Immature natural killer cell (primary cell): ENCODE measurements at regions not wholly inside any gene's neighbourhood (a gene's known extent, or its start where the extent isn't known, plus 50 kb on each side); places are given as distances from the start of the nearest gene placed in this dataset.

Experiments used
- DNase-seq, 3 donors: peaks; one replicate each; pipeline ENCODE4 v3.0.0; 2022; ENCODE audit warnings: mixed read lengths in 1 of 3
- H3K27ac Mint-ChIP-seq, 6 donors: one replicate each; pipeline ENCODE4 v1.8.0; 2020; ENCODE audit warnings: mixed read lengths in 6 of 6, mild to moderate bottlenecking in 5 of 6, inconsistent platforms in 4 of 6, moderate library complexity in 3 of 6
- H3K27me3 Mint-ChIP-seq, 3 donors: one replicate each; pipeline ENCODE4 v1.8.0; 2020 to 2021; ENCODE audit warnings: low read depth in 3 of 3, mild to moderate bottlenecking in 3 of 3, mixed read lengths in 3 of 3, moderate library complexity in 3 of 3, inconsistent platforms in 1 of 3
- H3K36me3 Mint-ChIP-seq, 3 donors: one replicate each; pipeline ENCODE4 v1.8.0; 2020; ENCODE audit warnings: mixed read lengths in 3 of 3, inconsistent platforms in 2 of 3, mild to moderate bottlenecking in 2 of 3
- H3K4me1 Mint-ChIP-seq, 2 donors: one replicate each; pipeline ENCODE4 v1.8.0; 2020; ENCODE audit warnings: inconsistent platforms in 2 of 2, mild to moderate bottlenecking in 2 of 2, mixed read lengths in 2 of 2, moderate library complexity in 1 of 2
- H3K4me3 Mint-ChIP-seq, 5 donors: one replicate each; pipeline ENCODE4 v1.8.0; 2020; ENCODE audit warnings: mild to moderate bottlenecking in 5 of 5, mixed read lengths in 5 of 5, inconsistent platforms in 3 of 5, moderate library complexity in 3 of 5
- H3K9me3 Mint-ChIP-seq, 6 donors: one replicate each; pipeline ENCODE4 v1.8.0; 2020; ENCODE audit warnings: mild to moderate bottlenecking in 6 of 6, mixed read lengths in 6 of 6, inconsistent platforms in 4 of 6, moderate library complexity in 3 of 6

GRCh38 chr12:111171832-111172231 is 197.1 kb downstream of the PHETA1 start:
- H3K4me1 Mint-ChIP-seq, result no peaks in the 10 kb centered on the region
- peaks cover 1 to 12% (median 10%) of the 10 kb centered on the region in 3 donors for H3K27me3 Mint-ChIP-seq
- DNase-seq, result no peak
- H3K9me3 Mint-ChIP-seq, result no peaks in the 10 kb centered on the region
- no peak overlapping the region for H3K27ac Mint-ChIP-seq
- no peak overlapping the region for H3K4me3 Mint-ChIP-seq
- no peaks in the 10 kb centered on the region for H3K36me3 Mint-ChIP-seq

- Mint-ChIP-seq H3K36me3 (no peaks in the 10 kb centered on the region), H3K4me3 (no peak overlapping the region)
Observed at GRCh38 chr12:111171345-111171744, 197.6 kb downstream of the PHETA1 start.

GRCh38 chr12:111170543-111170942 is 198.4 kb downstream of the PHETA1 start:
- DNase-seq, result no peak
- Mint-ChIP-seq H3K27ac (no peak overlapping the region), H3K4me3 (no peak overlapping the region), H3K36me3 (no peaks in the 10 kb centered on the region), H3K27me3 (peaks cover 1 to 12% (median 10%) of the 10 kb centered on the region in 3 donors), H3K4me1 (no peaks in the 10 kb centered on the region), H3K9me3 (no peaks in the 10 kb centered on the region)

More at GRCh38 chr12:111171345-111171744, 197.6 kb downstream of the PHETA1 start:
- Mint-ChIP-seq H3K27ac (no peak overlapping the region), H3K27me3 (peaks cover 1 to 12% (median 10%) of the 10 kb centered on the region in 3 donors), H3K9me3 (no peaks in the 10 kb centered on the region), H3K4me1 (no peaks in the 10 kb centered on the region)
- no peak for DNase-seq

GRCh38 chr12:111169456-111169855 is 199.4 kb downstream of the PHETA1 start:
- Mint-ChIP-seq H3K27ac (no peak overlapping the region), H3K4me1 (no peaks in the 10 kb centered on the region), H3K4me3 (no peak overlapping the region), H3K9me3 (no peaks in the 10 kb centered on the region), H3K36me3 (no peaks in the 10 kb centered on the region), H3K27me3 (peaks cover 1 to 12% (median 8%) of the 10 kb centered on the region in 3 donors)
- no peak for DNase-seq

GRCh38 chr12:111169032-111169431 is 199.9 kb downstream of the PHETA1 start:
- H3K4me1 Mint-ChIP-seq, result no peaks in the 10 kb centered on the region
- H3K36me3 Mint-ChIP-seq, result no peaks in the 10 kb centered on the region
- DNase-seq, result no peak
- no peaks in the 10 kb centered on the region for H3K9me3 Mint-ChIP-seq
- H3K27ac Mint-ChIP-seq, result no peak overlapping the region
- peaks cover 1 to 12% (median 8%) of the 10 kb centered on the region in 3 donors for H3K27me3 Mint-ChIP-seq
- H3K4me3 Mint-ChIP-seq, result no peak overlapping the region

GRCh38 chr12:111168009-111168900 is 200.6 kb downstream of the PHETA1 start:
- no peaks in the 10 kb centered on the region for H3K9me3 Mint-ChIP-seq
- H3K36me3 Mint-ChIP-seq, result no peaks in the 10 kb centered on the region
- peaks cover 1 to 14% (median 12%) of the 10 kb centered on the region in 3 donors for H3K27me3 Mint-ChIP-seq
- H3K4me3 Mint-ChIP-seq, result no peak overlapping the region
- no peak overlapping the region for H3K27ac Mint-ChIP-seq
- no peak for DNase-seq
- no peaks in the 10 kb centered on the region for H3K4me1 Mint-ChIP-seq

- Mint-ChIP-seq H3K4me3 (no peak overlapping the region), H3K27me3 (peaks cover under 1 to 13% (median 13%) of the 10 kb centered on the region in 3 donors), H3K9me3 (no peaks in the 10 kb centered on the region), H3K36me3 (no peaks in the 10 kb centered on the region), H3K27ac (no peak overlapping the region), H3K4me1 (no peaks in the 10 kb centered on the region)
- DNase-seq, result no peak
Observed at GRCh38 chr12:111166779-111167540, 201.9 kb downstream of the PHETA1 start.

- Mint-ChIP-seq H3K4me3 (no peak overlapping the region), H3K27ac (no peak overlapping the region), H3K4me1 (no peaks in the 10 kb centered on the region), H3K36me3 (no peaks in the 10 kb centered on the region), H3K27me3 (peaks cover 0 to 12% (median 11%) of the 10 kb centered on the region in 3 donors), H3K9me3 (no peaks in the 10 kb centered on the region)
- no peak for DNase-seq
Observed at GRCh38 chr12:111164833-111165525, 203.9 kb downstream of the PHETA1 start.

GRCh38 chr12:111163422-111163821 is 205.5 kb downstream of the PHETA1 start:
- H3K27me3 Mint-ChIP-seq, result peaks cover 0 to 8% (median 7%) of the 10 kb centered on the region in 3 donors
- H3K36me3 Mint-ChIP-seq, result no peaks in the 10 kb centered on the region
- no peaks in the 10 kb centered on the region for H3K4me1 Mint-ChIP-seq
- no peak overlapping the region for H3K27ac Mint-ChIP-seq
- no peak overlapping the region for H3K4me3 Mint-ChIP-seq
- no peak for DNase-seq
- no peaks in the 10 kb centered on the region for H3K9me3 Mint-ChIP-seq

- Mint-ChIP-seq H3K27ac (no peak overlapping the region), H3K4me1 (no peaks in the 10 kb centered on the region), H3K27me3 (peaks cover 0 to 8% (median 5%) of the 10 kb centered on the region in 3 donors), H3K36me3 (no peaks in the 10 kb centered on the region), H3K4me3 (no peak overlapping the region), H3K9me3 (no peaks in the 10 kb centered on the region)
- no peak for DNase-seq
Observed at GRCh38 chr12:111161898-111162297, 207.0 kb downstream of the PHETA1 start.

GRCh38 chr12:111160350-111161241 is 208.3 kb downstream of the PHETA1 start:
- Mint-ChIP-seq H3K4me1 (no peaks in the 10 kb centered on the region), H3K27ac (no peak overlapping the region), H3K36me3 (no peaks in the 10 kb centered on the region), H3K9me3 (no peaks in the 10 kb centered on the region), H3K4me3 (no peak overlapping the region), H3K27me3 (peaks cover under 1 to 10% (median 5%) of the 10 kb centered on the region in 3 donors)
- no peak for DNase-seq

GRCh38 chr12:111158992-111159391 is 209.9 kb downstream of the PHETA1 start:
- peaks cover 1 to 10% (median 5%) of the 10 kb centered on the region in 3 donors for H3K27me3 Mint-ChIP-seq
- H3K4me1 Mint-ChIP-seq, result no peaks in the 10 kb centered on the region
- DNase-seq, result no peak
- H3K9me3 Mint-ChIP-seq, result no peaks in the 10 kb centered on the region
- no peak overlapping the region for H3K4me3 Mint-ChIP-seq
- H3K36me3 Mint-ChIP-seq, result no peaks in the 10 kb centered on the region
- no peak overlapping the region for H3K27ac Mint-ChIP-seq

- H3K27me3 Mint-ChIP-seq, result peaks cover 1 to 5% (median 3%) of the 10 kb centered on the region in 3 donors
- no peaks in the 10 kb centered on the region for H3K9me3 Mint-ChIP-seq
- H3K4me3 Mint-ChIP-seq, result no peak overlapping the region
- H3K4me1 Mint-ChIP-seq, result no peaks in the 10 kb centered on the region
- H3K36me3 Mint-ChIP-seq, result no peaks in the 10 kb centered on the region
- no peak for DNase-seq
- no peak overlapping the region for H3K27ac Mint-ChIP-seq
Observed at GRCh38 chr12:111157486-111157885, 211.4 kb downstream of the PHETA1 start.
